ENCODE measurements at regions not wholly inside any gene's neighbourhood (a gene's known extent, or its start where the extent isn't known, plus 50 kb on each side); places are given as distances from the start of the nearest gene placed in this dataset.

- DNase-seq, result no peak
- H3K27me3 ChIP-seq (ENCODE audit: insufficient read depth, low read depth, severe bottlenecking), result no peaks in the 10 kb centered on the region
- H3K36me3 ChIP-seq, result no peaks in the 10 kb centered on the region
- H3K4me3 ChIP-seq (ENCODE audit: low read depth, low read length), result no peak overlapping the region
- no peaks in the 10 kb centered on the region for H3K9me3 ChIP-seq (ENCODE audit: severe bottlenecking)
- no peak for TF ChIP-seq CTCF (IDR thresholded peaks at IDR 0.05; ENCODE audit: low read depth, low read length)
- no peak overlapping the region for H3K27ac ChIP-seq
Observed at GRCh38 chr11:112852143-112852866, 108.9 kb upstream of the NCAM1 start.

GRCh38 chr11:112856133-112856532 lies 105.1 kb upstream of the NCAM1 start:
- no peaks in the 10 kb centered on the region for H3K27me3 ChIP-seq (ENCODE audit: insufficient read depth, low read depth, severe bottlenecking)
- no peak for TF ChIP-seq CTCF (IDR thresholded peaks at IDR 0.05; ENCODE audit: low read depth, low read length)
- no peaks in the 10 kb centered on the region for H3K9me3 ChIP-seq (ENCODE audit: severe bottlenecking)
- no peak overlapping the region for H3K27ac ChIP-seq
- no peaks in the 10 kb centered on the region for H3K36me3 ChIP-seq
- DNase-seq, result no peak
- H3K4me3 ChIP-seq (ENCODE audit: low read depth, low read length), result no peak overlapping the region

GRCh38 chr11:112856591-112856990 lies 104.6 kb upstream of the NCAM1 start:
- H3K27ac ChIP-seq, result no peak overlapping the region
- no peaks in the 10 kb centered on the region for H3K27me3 ChIP-seq (ENCODE audit: insufficient read depth, low read depth, severe bottlenecking)
- no peaks in the 10 kb centered on the region for H3K9me3 ChIP-seq (ENCODE audit: severe bottlenecking)
- TF ChIP-seq CTCF (IDR thresholded peaks at IDR 0.05; ENCODE audit: low read depth, low read length), result no peak
- H3K4me3 ChIP-seq (ENCODE audit: low read depth, low read length), result no peak overlapping the region
- no peaks in the 10 kb centered on the region for H3K36me3 ChIP-seq
- no peak for DNase-seq

GRCh38 chr11:112858289-112859023 lies 102.8 kb upstream of the NCAM1 start:
- H3K27ac ChIP-seq, result no peak overlapping the region
- no peaks in the 10 kb centered on the region for H3K36me3 ChIP-seq
- H3K4me3 ChIP-seq (ENCODE audit: low read depth, low read length), result no peak overlapping the region
- no peaks in the 10 kb centered on the region for H3K9me3 ChIP-seq (ENCODE audit: severe bottlenecking)
- H3K27me3 ChIP-seq (ENCODE audit: insufficient read depth, low read depth, severe bottlenecking), result no peaks in the 10 kb centered on the region
- DNase-seq, result no peak
- no peak for TF ChIP-seq CTCF (IDR thresholded peaks at IDR 0.05; ENCODE audit: low read depth, low read length)

- Histone ChIP-seq H3K36me3 (no peaks in the 10 kb centered on the region), H3K9me3 (ENCODE audit: severe bottlenecking) (no peaks in the 10 kb centered on the region), H3K27ac (no peak overlapping the region), H3K27me3 (ENCODE audit: insufficient read depth, low read depth, severe bottlenecking) (no peaks in the 10 kb centered on the region), H3K4me3 (ENCODE audit: low read depth, low read length) (no peak overlapping the region)
- no peak for DNase-seq
- no peak for TF ChIP-seq CTCF (IDR thresholded peaks at IDR 0.05; ENCODE audit: low read depth, low read length)
Observed at GRCh38 chr11:112859787-112860186, 101.4 kb upstream of the NCAM1 start.
